ENCODE measurements at regions not wholly inside any gene's neighbourhood (a gene's known extent, or its start where the extent isn't known, plus 50 kb on each side); places are given as distances from the start of the nearest gene placed in this dataset.

GRCh38 chr20:55918471-55918870 lies 86.8 kb downstream of the CBLN4 start:
- ATAC-seq (no peak), DNase-seq (ENCODE audit: low spot score) (no peak)
- no peaks in the 10 kb centered on the region for H3K4me1 Mint-ChIP-seq
- no peak for TF ChIP-seq EZH2phosphoT487 (IDR thresholded peaks at IDR 0.05; ENCODE audit: unreplicated experiment)
- TF ChIP-seq POLR2AphosphoS5 (IDR thresholded peaks at IDR 0.05; ENCODE audit: low read depth) = no peak
- no peak for TF ChIP-seq ETS1 (IDR thresholded peaks at IDR 0.05)
- H3K27ac Mint-ChIP-seq = no peak overlapping the region
- peaks cover 97% of the 10 kb centered on the region for H3K9me3 Mint-ChIP-seq
- H3K27ac ChIP-seq (ENCODE audit: low read depth) = no peak overlapping the region
- no peaks in the 10 kb centered on the region for H3K9me2 ChIP-seq (ENCODE audit: insufficient read depth)
- no peaks in the 10 kb centered on the region for H3K27me3 Mint-ChIP-seq (ENCODE audit: insufficient read depth, low read depth, poor library complexity)
- H3K4me2 ChIP-seq = no peak overlapping the region
- H3K27me3 ChIP-seq (ENCODE audit: insufficient read depth) = no peaks in the 10 kb centered on the region
- H3K4me3 ChIP-seq = no peak overlapping the region
- H2AFZ ChIP-seq = no peak overlapping the region
- H3K4me3 Mint-ChIP-seq = no peak overlapping the region
- H3K4me1 ChIP-seq (ENCODE audit: insufficient read depth) = no peaks in the 10 kb centered on the region
- H4K20me1 ChIP-seq (replicated peaks; ENCODE audit: insufficient read depth) = no peaks in the 10 kb centered on the region
- no peaks in the 10 kb centered on the region for H3K36me3 ChIP-seq (ENCODE audit: insufficient read depth)
- no peaks in the 10 kb centered on the region for H3F3A ChIP-seq (replicated peaks; ENCODE audit: low read depth)
- H3K79me2 ChIP-seq (replicated peaks; ENCODE audit: insufficient read depth) = no peaks in the 10 kb centered on the region
- peaks cover 38% of the 10 kb centered on the region for H3K36me3 Mint-ChIP-seq (ENCODE audit: low read depth)

GRCh38 chr20:55893031-55893430 lies 112.3 kb downstream of the CBLN4 start:
- Histone ChIP-seq H3K4me1 (ENCODE audit: insufficient read depth) (no peaks in the 10 kb centered on the region), H3F3A (replicated peaks; ENCODE audit: low read depth) (no peaks in the 10 kb centered on the region), H3K4me2 (no peak overlapping the region), H3K9me2 (ENCODE audit: insufficient read depth) (no peaks in the 10 kb centered on the region), H3K4me3 (no peak overlapping the region), H3K27me3 (ENCODE audit: insufficient read depth) (no peaks in the 10 kb centered on the region), H4K20me1 (replicated peaks; ENCODE audit: insufficient read depth) (no peaks in the 10 kb centered on the region), H3K36me3 (ENCODE audit: insufficient read depth) (0 out of 2 replicates have a peak, but pooled peaks cover 9% of the 10 kb centered on the region), H3K27ac (ENCODE audit: low read depth) (no peak overlapping the region), H3K79me2 (replicated peaks; ENCODE audit: insufficient read depth) (no peaks in the 10 kb centered on the region), H2AFZ (no peak overlapping the region)
- Mint-ChIP-seq H3K36me3 (ENCODE audit: low read depth) (peaks cover 41% of the 10 kb centered on the region), H3K4me3 (no peak overlapping the region), H3K4me1 (no peaks in the 10 kb centered on the region), H3K27me3 (ENCODE audit: insufficient read depth, low read depth, poor library complexity) (peaks cover 3% of the 10 kb centered on the region), H3K27ac (no peak overlapping the region), H3K9me3 (peaks cover 96% of the 10 kb centered on the region)
- TF ChIP-seq ZNF331 (CRISPR knock-in tag; IDR thresholded peaks at IDR 0.05; ENCODE audit: low read depth) = no peak
- no peak for TF ChIP-seq CREB1 (CRISPR knock-in tag; IDR thresholded peaks at IDR 0.05; ENCODE audit: low read depth)
- TF ChIP-seq ZNF114 (CRISPR knock-in tag; IDR thresholded peaks at IDR 0.05) = no peak
- no peak for TF ChIP-seq REST (IDR thresholded peaks at IDR 0.05; ENCODE audit: unreplicated experiment)
- TF ChIP-seq ETS1 (IDR thresholded peaks at IDR 0.05) = no peak
- no peak for TF ChIP-seq NANOG (IDR thresholded peaks at IDR 0.05; ENCODE audit: borderline replicate concordance)
- TF ChIP-seq EZH2phosphoT487 (IDR thresholded peaks at IDR 0.05; ENCODE audit: unreplicated experiment) = no peak
- TF ChIP-seq POLR2AphosphoS5 (IDR thresholded peaks at IDR 0.05; ENCODE audit: low read depth) = no peak
- no peak for DNase-seq (ENCODE audit: low spot score)
- ATAC-seq = no peak

Data from GM23338 (cell line).